OCI-LY1 (cell line): ENCODE measurements at regions not wholly inside any gene's neighbourhood (a gene's known extent, or its start where the extent isn't known, plus 50 kb on each side); places are given as distances from the start of the nearest gene placed in this dataset.

Experiments
- EZH2 ChIP-seq: fragments of 200-600 bp; sonication (generic), shearing (Covaris generic); IDR thresholded peaks from 2 replicates; pipeline ENCODE4 v1.8.0; 2017; ENCODE audit warnings: borderline replicate concordance, mixed run types, mild to moderate bottlenecking, antibody characterized with exemption, low read length, moderate library complexity, mixed read lengths
- TF ChIP-seq, protein P1 (sequence below): fragments of 200-600 bp; sonication (generic), shearing (Covaris generic); IDR thresholded peaks from 2 replicates; pipeline ENCODE4 v1.5.1; 2017; ENCODE audit warnings: mild to moderate bottlenecking, antibody characterized with exemption, low read length, moderate library complexity, mixed read lengths

DNA sequence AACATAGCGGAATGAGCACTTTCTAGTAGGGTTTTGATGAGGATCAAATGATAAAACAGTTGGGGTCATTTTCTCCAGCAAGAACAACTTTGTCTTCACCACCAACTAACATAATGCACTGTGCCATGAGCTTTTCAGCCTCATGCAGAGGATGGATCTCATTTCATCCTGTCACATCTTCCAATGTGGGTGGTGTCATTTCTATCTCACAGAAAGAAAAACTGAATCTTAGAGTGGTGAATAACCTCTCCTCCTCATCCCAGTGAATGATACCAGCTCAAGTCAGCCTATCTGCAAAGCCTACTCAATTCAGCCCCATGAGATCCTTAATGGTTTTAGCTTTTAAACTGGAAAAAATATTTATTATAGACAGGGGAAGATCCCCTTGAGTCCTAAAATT is 1147.2 kb downstream of the VRK1 start:
- TF ChIP-seq, protein P1, sequence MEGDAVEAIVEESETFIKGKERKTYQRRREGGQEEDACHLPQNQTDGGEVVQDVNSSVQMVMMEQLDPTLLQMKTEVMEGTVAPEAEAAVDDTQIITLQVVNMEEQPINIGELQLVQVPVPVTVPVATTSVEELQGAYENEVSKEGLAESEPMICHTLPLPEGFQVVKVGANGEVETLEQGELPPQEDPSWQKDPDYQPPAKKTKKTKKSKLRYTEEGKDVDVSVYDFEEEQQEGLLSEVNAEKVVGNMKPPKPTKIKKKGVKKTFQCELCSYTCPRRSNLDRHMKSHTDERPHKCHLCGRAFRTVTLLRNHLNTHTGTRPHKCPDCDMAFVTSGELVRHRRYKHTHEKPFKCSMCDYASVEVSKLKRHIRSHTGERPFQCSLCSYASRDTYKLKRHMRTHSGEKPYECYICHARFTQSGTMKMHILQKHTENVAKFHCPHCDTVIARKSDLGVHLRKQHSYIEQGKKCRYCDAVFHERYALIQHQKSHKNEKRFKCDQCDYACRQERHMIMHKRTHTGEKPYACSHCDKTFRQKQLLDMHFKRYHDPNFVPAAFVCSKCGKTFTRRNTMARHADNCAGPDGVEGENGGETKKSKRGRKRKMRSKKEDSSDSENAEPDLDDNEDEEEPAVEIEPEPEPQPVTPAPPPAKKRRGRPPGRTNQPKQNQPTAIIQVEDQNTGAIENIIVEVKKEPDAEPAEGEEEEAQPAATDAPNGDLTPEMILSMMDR = no peak
- no peak for TF ChIP-seq EZH2
